ENCODE measurements at regions not wholly inside any gene's neighbourhood (a gene's known extent, or its start where the extent isn't known, plus 50 kb on each side); places are given as distances from the start of the nearest gene placed in this dataset.

GRCh38 chr1:218090459-218090858 lies 194.6 kb upstream of the RRP15 start:
- no peak for TF ChIP-seq EZH2phosphoT487 (IDR thresholded peaks at IDR 0.05; ENCODE audit: borderline replicate concordance)
- no peak for TF ChIP-seq CTCF (conservative IDR thresholded peaks at IDR 0.05; ENCODE audit: low read length)

Measured in Loucy (cell line).